HEK293T (cell line): ENCODE measurements at regions not wholly inside any gene's neighbourhood (a gene's known extent, or its start where the extent isn't known, plus 50 kb on each side); places are given as distances from the start of the nearest gene placed in this dataset.

Experiments
- CTBP1 ChIP-seq: fragments of 450-650 bp; IDR thresholded peaks from 2 replicates; pipeline ENCODE4 v1.6.1; 2016; ENCODE audit warnings: borderline replicate concordance
- SP1 ChIP-seq: fragments of 450-650 bp; IDR thresholded peaks from 2 replicates; pipeline ENCODE4 v1.6.1; 2017

- TF ChIP-seq CTBP1 (no peak), SP1 (no peak)
Observed at GRCh38 chr16:26363581-26363980, 671.8 kb downstream of the HS3ST4 start.
